GM23338 (cell line): ENCODE measurements at regions not wholly inside any gene's neighbourhood (a gene's known extent, or its start where the extent isn't known, plus 50 kb on each side); places are given as distances from the start of the nearest gene placed in this dataset.

ENCODE experiments used
- ATAC-seq: fragments of 200-7000 bp; cut with Tn5 transposase; 3 replicates; pipeline ENCODE4 v1.9.1; 2020
- DNase-seq: peaks from one replicate; pipeline ENCODE4 v3.0.0-alpha.2; 2015; ENCODE audit warnings: low spot score
- H2AFZ ChIP-seq: fragments of 200-600 bp; sonication (generic); 2 replicates; pipeline ENCODE4 v1.8.0; 2016; ENCODE audit warnings: antibody characterized with exemption, mild to moderate bottlenecking, moderate library complexity
- H3F3A ChIP-seq: fragments of 200-600 bp; sonication (generic); replicated peaks from 2 replicates; pipeline ENCODE4 v1.8.0; 2017; ENCODE audit warnings: antibody characterized with exemption, mixed run types, low read depth
- H3K27ac ChIP-seq: fragments of 200-600 bp; sonication (generic); 2 replicates; pipeline ENCODE4 v1.6.1; 2016; ENCODE audit warnings: low read depth
- H3K27me3 ChIP-seq: fragments of 200-600 bp; sonication (generic); 2 replicates; pipeline ENCODE4 v1.8.0; 2016; ENCODE audit warnings: mild to moderate bottlenecking, mixed run types, moderate library complexity; ENCODE audit not compliant: insufficient read depth
- H3K36me3 ChIP-seq: fragments of 200-600 bp; sonication (generic); 2 replicates; pipeline ENCODE4 v1.8.0; 2016; ENCODE audit warnings: mild to moderate bottlenecking; ENCODE audit not compliant: insufficient read depth
- H3K4me1 ChIP-seq: fragments of 200-600 bp; sonication (generic); 2 replicates; pipeline ENCODE4 v1.8.0; 2016; ENCODE audit warnings: mild to moderate bottlenecking, moderate library complexity; ENCODE audit not compliant: insufficient read depth
- H3K4me2 ChIP-seq: fragments of 200-600 bp; sonication (generic); 2 replicates; pipeline ENCODE4 v1.7.1; 2017; ENCODE audit warnings: mixed run types
- H3K4me3 ChIP-seq: fragments of 200-600 bp; sonication (generic); 2 replicates; pipeline ENCODE4 v1.6.1; 2016; ENCODE audit warnings: mixed run types
- H3K79me2 ChIP-seq: fragments of 200-600 bp; sonication (generic); replicated peaks from 2 replicates; pipeline ENCODE4 v1.8.0; 2017; ENCODE audit warnings: mild to moderate bottlenecking; ENCODE audit not compliant: insufficient read depth
- H3K9me2 ChIP-seq: fragments of 200-600 bp; sonication (generic); 2 replicates; pipeline ENCODE4 v1.8.0; 2017; ENCODE audit not compliant: insufficient read depth
- H4K20me1 ChIP-seq: fragments of 200-600 bp; sonication (generic); replicated peaks from 2 replicates; pipeline ENCODE4 v1.8.0; 2017; ENCODE audit warnings: mild to moderate bottlenecking; ENCODE audit not compliant: insufficient read depth
- H3K27ac Mint-ChIP-seq: 2 replicates; pipeline ENCODE4 v1.8.0; 2020; ENCODE audit warnings: inconsistent platforms, mild to moderate bottlenecking, moderate library complexity, mixed read lengths
- H3K27me3 Mint-ChIP-seq: 3 replicates; pipeline ENCODE4 v1.8.0; 2022; ENCODE audit warnings: low read depth, mild to moderate bottlenecking, moderate library complexity, mixed read lengths, inconsistent platforms; ENCODE audit not compliant: insufficient read depth, poor library complexity
- H3K36me3 Mint-ChIP-seq: 3 replicates; pipeline ENCODE4 v1.8.0; 2021; ENCODE audit warnings: low read depth, mild to moderate bottlenecking, inconsistent platforms, moderate library complexity, mixed read lengths
- H3K4me1 Mint-ChIP-seq: 3 replicates; pipeline ENCODE4 v1.8.0; 2020; ENCODE audit warnings: mild to moderate bottlenecking, inconsistent platforms, mixed read lengths
- H3K4me3 Mint-ChIP-seq: 3 replicates; pipeline ENCODE4 v1.8.0; 2021; ENCODE audit warnings: moderate library complexity, mild to moderate bottlenecking, inconsistent platforms, mixed read lengths
- H3K9me3 Mint-ChIP-seq: 3 replicates; pipeline ENCODE4 v1.8.0; 2020; ENCODE audit warnings: moderate library complexity, mild to moderate bottlenecking, inconsistent platforms, mixed read lengths
- CREB1 ChIP-seq: fragments of 250-450 bp; sonication (Bioruptor Pico); IDR thresholded peaks from 2 replicates; pipeline ENCODE4 v1.5.0; 2020; ENCODE audit warnings: low read depth, mild to moderate bottlenecking, moderate library complexity
- EZH2phosphoT487 ChIP-seq: fragments of 200-600 bp; sonication (generic); IDR thresholded peaks from one replicate; pipeline ENCODE4 v1.8.1; 2018; ENCODE audit warnings: antibody characterized with exemption; ENCODE audit not compliant: unreplicated experiment
- JUNB ChIP-seq: IDR thresholded peaks from one replicate; pipeline ENCODE4 v1.6.1; 2016; ENCODE audit warnings: antibody characterized with exemption; ENCODE audit not compliant: unreplicated experiment
- NANOG ChIP-seq: IDR thresholded peaks from 2 replicates; pipeline ENCODE4 v1.6.1; 2016; ENCODE audit warnings: antibody characterized with exemption, borderline replicate concordance
- POLR2AphosphoS5 ChIP-seq: IDR thresholded peaks from 2 replicates; pipeline ENCODE4 v1.6.1; 2016; ENCODE audit warnings: antibody characterized with exemption, low read depth
- ZNF114 ChIP-seq: fragments of 250-450 bp; sonication (Bioruptor Pico); IDR thresholded peaks from 2 replicates; pipeline ENCODE4 v1.5.0; 2020; ENCODE audit warnings: mild to moderate bottlenecking, moderate library complexity
- ZNF331 ChIP-seq: fragments of 250-450 bp; sonication (Bioruptor Pico); IDR thresholded peaks from 2 replicates; pipeline ENCODE4 v1.5.0; 2020; ENCODE audit warnings: low read depth, mild to moderate bottlenecking, moderate library complexity
- TF ChIP-seq, protein P1 (sequence below): fragments of 250-450 bp; sonication (Bioruptor Pico); IDR thresholded peaks from 2 replicates; pipeline ENCODE4 v1.5.0; 2020; ENCODE audit warnings: mild to moderate bottlenecking, moderate library complexity
- TF ChIP-seq, protein P2 (sequence below): IDR thresholded peaks from 2 replicates; pipeline ENCODE4 v1.6.1; 2016; ENCODE audit warnings: antibody characterized with exemption
- TF ChIP-seq, protein P3 (sequence below): IDR thresholded peaks from one replicate; pipeline ENCODE4 v1.6.1; 2018; ENCODE audit warnings: antibody characterized with exemption; ENCODE audit not compliant: unreplicated experiment

DNA sequence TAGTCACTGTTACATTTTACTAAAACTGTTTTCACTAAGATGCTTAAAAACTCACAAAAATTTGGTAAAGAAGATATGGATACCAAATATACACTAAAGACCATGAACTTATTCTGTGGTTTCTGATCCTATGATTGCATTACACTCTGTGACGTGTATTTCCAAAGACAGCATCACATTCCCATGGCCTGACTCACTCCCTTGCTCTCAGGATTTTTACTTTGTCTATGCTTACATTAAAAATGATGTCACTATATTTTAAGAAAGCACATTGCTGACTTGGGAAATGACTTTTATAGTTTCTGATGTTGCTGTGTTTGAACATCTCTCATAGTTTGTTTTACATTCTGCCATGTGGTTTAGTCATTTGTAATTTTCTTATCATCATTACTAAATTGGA, 327.9 kb upstream of the MAGEB18 start:
- no peaks in the 10 kb centered on the region for H3K36me3 Mint-ChIP-seq
- H3K4me1 Mint-ChIP-seq = no peaks in the 10 kb centered on the region; the same call in 2 of the 3 replicates
- no peak overlapping the region for H3K4me2 ChIP-seq
- DNase-seq (no peak), ATAC-seq (no peak)
- H3K9me2 ChIP-seq = no peaks in the 10 kb centered on the region
- H3K27me3 Mint-ChIP-seq = no peaks in the 10 kb centered on the region
- no peaks in the 10 kb centered on the region for H3K36me3 ChIP-seq
- H3K27ac Mint-ChIP-seq = no peak overlapping the region
- no peaks in the 10 kb centered on the region for H3K27me3 ChIP-seq
- H3K27ac ChIP-seq = no peak overlapping the region
- no peaks in the 10 kb centered on the region for H3K9me3 Mint-ChIP-seq
- no peaks in the 10 kb centered on the region for H4K20me1 ChIP-seq
- no peak overlapping the region for H2AFZ ChIP-seq
- H3K79me2 ChIP-seq = no peaks in the 10 kb centered on the region
- no peak overlapping the region for H3K4me3 ChIP-seq
- H3F3A ChIP-seq = no peaks in the 10 kb centered on the region
- no peak overlapping the region for H3K4me3 Mint-ChIP-seq
- TF ChIP-seq, protein P1, sequence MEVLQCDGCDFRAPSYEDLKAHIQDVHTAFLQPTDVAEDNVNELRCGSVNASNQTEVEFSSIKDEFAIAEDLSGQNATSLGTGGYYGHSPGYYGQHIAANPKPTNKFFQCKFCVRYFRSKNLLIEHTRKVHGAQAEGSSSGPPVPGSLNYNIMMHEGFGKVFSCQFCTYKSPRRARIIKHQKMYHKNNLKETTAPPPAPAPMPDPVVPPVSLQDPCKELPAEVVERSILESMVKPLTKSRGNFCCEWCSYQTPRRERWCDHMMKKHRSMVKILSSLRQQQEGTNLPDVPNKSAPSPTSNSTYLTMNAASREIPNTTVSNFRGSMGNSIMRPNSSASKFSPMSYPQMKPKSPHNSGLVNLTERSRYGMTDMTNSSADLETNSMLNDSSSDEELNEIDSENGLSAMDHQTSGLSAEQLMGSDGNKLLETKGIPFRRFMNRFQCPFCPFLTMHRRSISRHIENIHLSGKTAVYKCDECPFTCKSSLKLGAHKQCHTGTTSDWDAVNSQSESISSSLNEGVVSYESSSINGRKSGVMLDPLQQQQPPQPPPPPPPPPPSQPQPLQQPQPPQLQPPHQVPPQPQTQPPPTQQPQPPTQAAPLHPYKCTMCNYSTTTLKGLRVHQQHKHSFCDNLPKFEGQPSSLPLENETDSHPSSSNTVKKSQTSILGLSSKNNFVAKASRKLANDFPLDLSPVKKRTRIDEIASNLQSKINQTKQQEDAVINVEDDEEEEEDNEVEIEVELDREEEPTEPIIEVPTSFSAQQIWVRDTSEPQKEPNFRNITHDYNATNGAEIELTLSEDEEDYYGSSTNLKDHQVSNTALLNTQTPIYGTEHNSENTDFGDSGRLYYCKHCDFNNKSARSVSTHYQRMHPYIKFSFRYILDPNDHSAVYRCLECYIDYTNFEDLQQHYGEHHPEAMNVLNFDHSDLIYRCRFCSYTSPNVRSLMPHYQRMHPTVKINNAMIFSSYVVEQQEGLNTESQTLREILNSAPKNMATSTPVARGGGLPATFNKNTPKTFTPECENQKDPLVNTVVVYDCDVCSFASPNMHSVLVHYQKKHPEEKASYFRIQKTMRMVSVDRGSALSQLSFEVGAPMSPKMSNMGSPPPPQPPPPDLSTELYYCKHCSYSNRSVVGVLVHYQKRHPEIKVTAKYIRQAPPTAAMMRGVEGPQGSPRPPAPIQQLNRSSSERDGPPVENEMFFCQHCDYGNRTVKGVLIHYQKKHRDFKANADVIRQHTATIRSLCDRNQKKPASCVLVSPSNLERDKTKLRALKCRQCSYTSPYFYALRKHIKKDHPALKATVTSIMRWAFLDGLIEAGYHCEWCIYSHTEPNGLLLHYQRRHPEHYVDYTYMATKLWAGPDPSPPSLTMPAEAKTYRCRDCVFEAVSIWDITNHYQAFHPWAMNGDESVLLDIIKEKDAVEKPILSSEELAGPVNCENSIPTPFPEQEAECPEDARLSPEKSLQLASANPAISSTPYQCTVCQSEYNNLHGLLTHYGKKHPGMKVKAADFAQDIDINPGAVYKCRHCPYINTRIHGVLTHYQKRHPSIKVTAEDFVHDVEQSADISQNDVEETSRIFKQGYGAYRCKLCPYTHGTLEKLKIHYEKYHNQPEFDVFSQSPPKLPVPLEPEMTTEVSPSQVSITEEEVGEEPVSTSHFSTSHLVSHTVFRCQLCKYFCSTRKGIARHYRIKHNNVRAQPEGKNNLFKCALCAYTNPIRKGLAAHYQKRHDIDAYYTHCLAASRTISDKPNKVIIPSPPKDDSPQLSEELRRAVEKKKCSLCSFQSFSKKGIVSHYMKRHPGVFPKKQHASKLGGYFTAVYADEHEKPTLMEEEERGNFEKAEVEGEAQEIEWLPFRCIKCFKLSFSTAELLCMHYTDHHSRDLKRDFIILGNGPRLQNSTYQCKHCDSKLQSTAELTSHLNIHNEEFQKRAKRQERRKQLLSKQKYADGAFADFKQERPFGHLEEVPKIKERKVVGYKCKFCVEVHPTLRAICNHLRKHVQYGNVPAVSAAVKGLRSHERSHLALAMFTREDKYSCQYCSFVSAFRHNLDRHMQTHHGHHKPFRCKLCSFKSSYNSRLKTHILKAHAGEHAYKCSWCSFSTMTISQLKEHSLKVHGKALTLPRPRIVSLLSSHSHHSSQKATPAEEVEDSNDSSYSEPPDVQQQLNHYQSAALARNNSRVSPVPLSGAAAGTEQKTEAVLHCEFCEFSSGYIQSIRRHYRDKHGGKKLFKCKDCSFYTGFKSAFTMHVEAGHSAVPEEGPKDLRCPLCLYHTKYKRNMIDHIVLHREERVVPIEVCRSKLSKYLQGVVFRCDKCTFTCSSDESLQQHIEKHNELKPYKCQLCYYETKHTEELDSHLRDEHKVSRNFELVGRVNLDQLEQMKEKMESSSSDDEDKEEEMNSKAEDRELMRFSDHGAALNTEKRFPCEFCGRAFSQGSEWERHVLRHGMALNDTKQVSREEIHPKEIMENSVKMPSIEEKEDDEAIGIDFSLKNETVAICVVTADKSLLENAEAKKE (CRISPR knock-in tag) = no peak
- no peak for TF ChIP-seq ZNF331 (CRISPR knock-in tag)
- TF ChIP-seq POLR2AphosphoS5 = no peak
- TF ChIP-seq JUNB = no peak
- TF ChIP-seq EZH2phosphoT487 = no peak
- no peak for TF ChIP-seq NANOG
- no peak for TF ChIP-seq CREB1 (CRISPR knock-in tag)
- no peak for TF ChIP-seq ZNF114 (CRISPR knock-in tag)
- TF ChIP-seq, protein P2, sequence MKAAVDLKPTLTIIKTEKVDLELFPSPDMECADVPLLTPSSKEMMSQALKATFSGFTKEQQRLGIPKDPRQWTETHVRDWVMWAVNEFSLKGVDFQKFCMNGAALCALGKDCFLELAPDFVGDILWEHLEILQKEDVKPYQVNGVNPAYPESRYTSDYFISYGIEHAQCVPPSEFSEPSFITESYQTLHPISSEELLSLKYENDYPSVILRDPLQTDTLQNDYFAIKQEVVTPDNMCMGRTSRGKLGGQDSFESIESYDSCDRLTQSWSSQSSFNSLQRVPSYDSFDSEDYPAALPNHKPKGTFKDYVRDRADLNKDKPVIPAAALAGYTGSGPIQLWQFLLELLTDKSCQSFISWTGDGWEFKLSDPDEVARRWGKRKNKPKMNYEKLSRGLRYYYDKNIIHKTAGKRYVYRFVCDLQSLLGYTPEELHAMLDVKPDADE = no peak
- TF ChIP-seq, protein P3, sequence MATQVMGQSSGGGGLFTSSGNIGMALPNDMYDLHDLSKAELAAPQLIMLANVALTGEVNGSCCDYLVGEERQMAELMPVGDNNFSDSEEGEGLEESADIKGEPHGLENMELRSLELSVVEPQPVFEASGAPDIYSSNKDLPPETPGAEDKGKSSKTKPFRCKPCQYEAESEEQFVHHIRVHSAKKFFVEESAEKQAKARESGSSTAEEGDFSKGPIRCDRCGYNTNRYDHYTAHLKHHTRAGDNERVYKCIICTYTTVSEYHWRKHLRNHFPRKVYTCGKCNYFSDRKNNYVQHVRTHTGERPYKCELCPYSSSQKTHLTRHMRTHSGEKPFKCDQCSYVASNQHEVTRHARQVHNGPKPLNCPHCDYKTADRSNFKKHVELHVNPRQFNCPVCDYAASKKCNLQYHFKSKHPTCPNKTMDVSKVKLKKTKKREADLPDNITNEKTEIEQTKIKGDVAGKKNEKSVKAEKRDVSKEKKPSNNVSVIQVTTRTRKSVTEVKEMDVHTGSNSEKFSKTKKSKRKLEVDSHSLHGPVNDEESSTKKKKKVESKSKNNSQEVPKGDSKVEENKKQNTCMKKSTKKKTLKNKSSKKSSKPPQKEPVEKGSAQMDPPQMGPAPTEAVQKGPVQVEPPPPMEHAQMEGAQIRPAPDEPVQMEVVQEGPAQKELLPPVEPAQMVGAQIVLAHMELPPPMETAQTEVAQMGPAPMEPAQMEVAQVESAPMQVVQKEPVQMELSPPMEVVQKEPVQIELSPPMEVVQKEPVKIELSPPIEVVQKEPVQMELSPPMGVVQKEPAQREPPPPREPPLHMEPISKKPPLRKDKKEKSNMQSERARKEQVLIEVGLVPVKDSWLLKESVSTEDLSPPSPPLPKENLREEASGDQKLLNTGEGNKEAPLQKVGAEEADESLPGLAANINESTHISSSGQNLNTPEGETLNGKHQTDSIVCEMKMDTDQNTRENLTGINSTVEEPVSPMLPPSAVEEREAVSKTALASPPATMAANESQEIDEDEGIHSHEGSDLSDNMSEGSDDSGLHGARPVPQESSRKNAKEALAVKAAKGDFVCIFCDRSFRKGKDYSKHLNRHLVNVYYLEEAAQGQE = no peak
- no peaks in the 10 kb centered on the region for H3K4me1 ChIP-seq
